Pancreas (tissue), 10 donors: ENCODE measurements at regions not wholly inside any gene's neighbourhood (a gene's known extent, or its start where the extent isn't known, plus 50 kb on each side); places are given as distances from the start of the nearest gene placed in this dataset.

ENCODE experiments used
- ATAC-seq, 4 donors: fragments of 200-7000 bp; cut with Tn5 transposase; one replicate each; pipeline versions ENCODE4 v1.8.0 to v1.9.1; 2020; ENCODE audit warnings: mild to moderate bottlenecking in 4 of 4, moderate library complexity in 4 of 4
- DNase-seq, 6 donors: peaks; one replicate each; pipeline ENCODE4 v3.0.0-alpha.2; 2020
- FAIRE-seq: peaks from 2 replicates; lab custom pipeline; 2012; peaks lifted over from hg19 to GRCh38; lab: Jason Lieb, UNC
- H3K27ac ChIP-seq, 4 donors: fragments of 200-600 bp; sonication (generic); 1 replicate in 3 of 4; 2 replicates in 1 of 4; pipeline versions ENCODE4 v1.5.0 to v1.8.0; 2020
- H3K27me3 ChIP-seq, 4 donors: fragments of 200-600 bp; one replicate each; pipeline ENCODE4 v1.8.0; 2021
- H3K36me3 ChIP-seq, 3 donors: fragments of 200-600 bp; sonication (generic) in 1 of 3; one replicate each; pipeline versions ENCODE4 v1.5.0 to v1.8.0; 2020 to 2021
- H3K4me1 ChIP-seq, 3 donors: fragments of 200-600 bp; one replicate each; pipeline ENCODE4 v1.8.0; 2021
- H3K4me3 ChIP-seq, 4 donors: fragments of 200-600 bp; sonication (generic) in 2 of 4; one replicate each; pipeline versions ENCODE4 v1.5.0 to v1.8.0; 2020 to 2021
- H3K9me3 ChIP-seq, 4 donors: fragments of 200-600 bp; one replicate each; pipeline ENCODE4 v1.8.0; 2021
- WGBS, 2 donors: extraction: QIAGEN DNeasy Blood & Tissue Kit; methylation state at CpG; one replicate each; pipeline ENCODE4 v1.1.7; 2013; 5-methylcytosine and 5-hydroxymethylcytosine counted together
- intact Hi-C, 3 donors: fragments of 100-400 bp; cut with DNase I; formaldehyde crosslinking; loops; one replicate each; pipeline versions ENCODE4 v1.11.1 to v1.14.2; 2022
- TF ChIP-seq, protein P1 (sequence below), 4 donors: fragments of 200-600 bp; sonication (generic) in 3 of 4; IDR thresholded peaks; one replicate each; pipeline versions ENCODE4 v1.5.0 to v1.8.0; 2021; ENCODE audit warnings: antibody characterized with exemption in 4 of 4
- donor health status: healthy with polysubstance abuse.
- donor health status: DM: no; HTN: no; CAD: no; lungs with moderate emphysema.
- donor health status: DM: no; HTN: no; CAD: no.
- donor health status: control.
- donor health status: control.
- donor health status: Bipolar disorder and iron deficiency.
- donor health status: DM: yes; HTN: yes; CAD: no.
- donor health status: DM: no; HTN: no; CAD: no.
- donor health status: DM: no; HTN: no; CAD: no.
- donor health status: DM: yes; HTN: yes; CAD: no.

DNA sequence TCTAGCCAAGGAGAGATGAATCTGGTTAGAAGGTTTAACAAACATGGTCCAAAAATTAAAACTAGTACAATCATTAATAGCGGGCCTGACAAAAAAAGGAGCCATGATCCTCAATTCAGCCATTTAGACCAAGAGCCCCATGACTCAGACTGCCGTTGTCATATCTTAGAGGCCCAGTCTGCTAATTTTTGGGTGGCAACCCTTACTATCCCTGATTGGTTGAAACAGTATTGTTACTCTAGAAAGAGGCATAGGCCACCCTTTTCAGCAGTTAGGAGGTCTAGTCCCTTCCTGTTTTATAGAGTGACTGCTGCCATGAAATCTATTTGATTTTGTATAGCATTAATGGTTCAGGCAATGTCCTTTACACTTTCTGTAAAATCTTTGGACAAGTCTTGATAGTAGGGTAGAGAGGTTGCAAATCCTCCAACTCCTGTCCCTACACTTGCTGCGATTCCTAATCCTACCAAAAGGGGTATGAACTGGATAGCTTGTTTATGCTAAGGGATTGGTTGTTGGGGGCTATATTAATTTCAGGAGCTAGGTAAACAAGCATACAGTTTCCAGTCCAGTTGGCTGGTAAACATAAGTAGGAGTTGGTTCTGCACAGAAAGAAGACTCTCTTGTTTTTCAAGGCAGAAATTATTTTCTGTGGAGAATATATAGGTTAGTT is 1056.3 kb upstream of the CNTN5 start:
- DNase-seq: no peak
- no peak overlapping the region for H3K27ac ChIP-seq
- TF ChIP-seq, protein P1, sequence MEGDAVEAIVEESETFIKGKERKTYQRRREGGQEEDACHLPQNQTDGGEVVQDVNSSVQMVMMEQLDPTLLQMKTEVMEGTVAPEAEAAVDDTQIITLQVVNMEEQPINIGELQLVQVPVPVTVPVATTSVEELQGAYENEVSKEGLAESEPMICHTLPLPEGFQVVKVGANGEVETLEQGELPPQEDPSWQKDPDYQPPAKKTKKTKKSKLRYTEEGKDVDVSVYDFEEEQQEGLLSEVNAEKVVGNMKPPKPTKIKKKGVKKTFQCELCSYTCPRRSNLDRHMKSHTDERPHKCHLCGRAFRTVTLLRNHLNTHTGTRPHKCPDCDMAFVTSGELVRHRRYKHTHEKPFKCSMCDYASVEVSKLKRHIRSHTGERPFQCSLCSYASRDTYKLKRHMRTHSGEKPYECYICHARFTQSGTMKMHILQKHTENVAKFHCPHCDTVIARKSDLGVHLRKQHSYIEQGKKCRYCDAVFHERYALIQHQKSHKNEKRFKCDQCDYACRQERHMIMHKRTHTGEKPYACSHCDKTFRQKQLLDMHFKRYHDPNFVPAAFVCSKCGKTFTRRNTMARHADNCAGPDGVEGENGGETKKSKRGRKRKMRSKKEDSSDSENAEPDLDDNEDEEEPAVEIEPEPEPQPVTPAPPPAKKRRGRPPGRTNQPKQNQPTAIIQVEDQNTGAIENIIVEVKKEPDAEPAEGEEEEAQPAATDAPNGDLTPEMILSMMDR (IDR thresholded peaks at IDR 0.05): no peak
- no peak for FAIRE-seq
- H3K36me3 ChIP-seq: no peaks in the 10 kb centered on the region
- 66 to 80% methylated on average over 3 of the region's 3 CpGs for WGBS, 2 donors
- no peak overlapping the region for H3K4me3 ChIP-seq
- intact Hi-C loops: no loop called here
- no peaks in the 10 kb centered on the region for H3K9me3 ChIP-seq
- no peak for ATAC-seq
- H3K4me1 ChIP-seq: no peaks in the 10 kb centered on the region
- H3K27me3 ChIP-seq: no peaks in the 10 kb centered on the region

DNA sequence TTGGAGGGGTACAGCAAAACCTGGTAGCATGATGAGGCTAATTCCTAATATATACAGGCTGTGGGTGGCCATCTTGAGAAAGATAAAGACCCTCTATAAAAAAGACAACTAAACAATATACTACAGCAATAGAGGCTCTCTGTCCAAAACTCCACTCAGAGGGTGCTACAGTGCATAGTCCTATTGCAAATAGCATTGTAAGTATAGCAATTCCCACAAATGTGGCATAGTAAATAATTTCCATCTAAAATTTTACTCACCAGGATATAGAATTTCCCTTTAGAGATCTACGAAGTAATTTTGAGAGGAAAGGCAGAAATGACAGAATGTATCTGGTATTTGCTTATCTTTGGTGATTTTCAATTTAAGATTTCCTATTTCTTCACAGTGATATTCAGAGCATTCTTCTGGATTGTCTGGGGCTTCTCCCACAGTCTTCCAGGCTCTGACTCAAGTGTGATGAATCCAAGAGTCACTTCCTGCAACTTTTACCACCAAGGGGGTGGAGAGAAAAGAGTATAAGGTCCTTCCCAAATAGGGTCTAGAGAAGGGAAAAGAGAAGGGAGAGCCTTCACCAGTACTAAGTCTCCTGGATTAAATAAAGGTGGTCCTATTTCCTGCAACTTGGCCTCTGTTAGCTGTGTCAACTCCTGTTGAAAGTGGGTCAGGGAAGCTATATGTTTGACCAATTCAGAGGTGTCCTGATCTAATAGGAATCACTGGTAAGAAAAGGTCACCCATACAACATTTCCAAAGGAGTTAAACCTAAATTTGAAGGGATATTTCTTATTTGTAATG is 1054.7 kb upstream of the CNTN5 start:
- Histone ChIP-seq H3K27ac (no peak overlapping the region), H3K27me3 (no peaks in the 10 kb centered on the region), H3K4me1 (no peaks in the 10 kb centered on the region), H3K9me3 (no peaks in the 10 kb centered on the region), H3K36me3 (no peaks in the 10 kb centered on the region), H3K4me3 (no peak overlapping the region)
- WGBS, 2 donors: 51 to 65% methylated on average over 1 of the region's 1 CpG
- TF ChIP-seq, protein P1 (IDR thresholded peaks at IDR 0.05): no peak
- ATAC-seq (peak in 2 of 4 donors; percentile 38 to 46), DNase-seq (no peak), FAIRE-seq (no peak)
- intact Hi-C loops: no loop called here

DNA sequence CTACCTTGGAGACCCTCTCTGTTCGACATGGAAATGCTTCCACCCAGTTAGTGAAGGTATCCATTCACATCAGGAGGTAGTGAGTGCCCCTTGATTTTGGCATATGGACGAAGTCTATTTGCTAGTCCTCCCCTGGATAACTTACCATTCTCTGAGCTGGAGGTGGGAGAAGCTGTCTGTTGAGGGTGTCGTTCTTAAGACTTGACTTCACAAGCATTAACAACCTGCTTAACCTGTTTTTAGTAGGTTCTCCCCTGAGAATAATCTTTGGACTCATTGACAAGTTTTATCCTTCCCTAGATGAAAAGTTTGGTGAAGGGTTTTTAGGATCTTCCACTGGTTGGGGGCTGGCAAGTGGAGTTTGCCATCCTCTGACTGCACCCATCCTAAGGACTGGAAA is 1053.8 kb upstream of the CNTN5 start:
- TF ChIP-seq, protein P1 (IDR thresholded peaks at IDR 0.05): no peak
- Histone ChIP-seq H3K27me3 (no peaks in the 10 kb centered on the region), H3K4me3 (no peak overlapping the region), H3K4me1 (no peaks in the 10 kb centered on the region), H3K27ac (no peak overlapping the region), H3K36me3 (no peaks in the 10 kb centered on the region), H3K9me3 (no peaks in the 10 kb centered on the region)
- no peak for DNase-seq
- intact Hi-C loops: no loop called here
- WGBS, 2 donors: 38 to 49% methylated on average over 3 of the region's 3 CpGs
- no peak for ATAC-seq
- FAIRE-seq: no peak

DNA sequence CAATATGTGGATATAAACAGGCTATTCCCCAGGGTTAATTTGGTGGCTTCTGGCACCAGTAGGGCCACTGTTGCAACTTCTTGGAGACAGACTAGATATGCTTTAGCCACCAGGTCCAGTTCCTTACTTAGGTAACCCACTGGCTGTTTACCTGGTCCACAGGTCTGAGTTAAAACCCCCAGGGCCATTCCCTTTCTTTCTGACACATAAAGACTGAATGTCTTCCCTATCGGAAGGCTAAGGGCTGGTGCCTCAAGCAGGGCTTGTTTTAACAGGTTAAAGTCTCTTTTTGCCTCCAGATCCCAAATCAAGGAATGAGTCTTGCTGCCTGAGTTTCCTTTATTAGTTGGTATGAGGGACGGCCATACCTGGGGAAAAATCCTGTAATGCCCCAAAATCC is 1052.7 kb upstream of the CNTN5 start:
- no peak for ATAC-seq
- TF ChIP-seq, protein P1 (IDR thresholded peaks at IDR 0.05): no peak

DNA sequence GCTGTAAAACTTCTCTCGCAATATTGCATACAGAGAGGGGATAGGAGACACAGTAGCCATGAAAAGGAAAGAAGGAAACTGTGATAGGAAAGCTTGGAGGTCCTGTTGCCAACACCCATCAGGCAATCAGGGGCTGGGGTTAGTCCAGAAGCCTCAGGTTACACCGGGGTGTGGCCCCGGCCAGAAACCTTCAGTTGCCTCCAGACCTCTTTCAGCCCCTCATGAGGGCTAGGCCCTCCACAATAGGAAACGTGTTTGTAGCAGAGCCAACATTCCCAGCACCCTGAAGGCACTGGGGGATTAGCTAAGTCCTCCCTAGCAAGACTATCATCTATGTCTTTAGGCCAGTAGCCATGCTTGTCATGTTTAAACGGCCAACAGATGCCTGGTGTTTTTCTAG is 1048.0 kb upstream of the CNTN5 start:
- ATAC-seq (no peak), FAIRE-seq (no peak)
- WGBS, 2 donors: 51 to 67% methylated on average over 5 of the region's 5 CpGs

More for the DNA sequence above, 1052.7 kb upstream of the CNTN5 start:
- no peak for DNase-seq
- FAIRE-seq: no peak
- intact Hi-C loops: no loop called here
- Histone ChIP-seq H3K27me3 (no peaks in the 10 kb centered on the region), H3K4me1 (no peaks in the 10 kb centered on the region), H3K4me3 (no peak overlapping the region), H3K36me3 (no peaks in the 10 kb centered on the region), H3K27ac (no peak overlapping the region), H3K9me3 (no peaks in the 10 kb centered on the region)
- 60 to 64% methylated on average over 2 of the region's 2 CpGs for WGBS, 2 donors

More for the DNA sequence above, 1048.0 kb upstream of the CNTN5 start:
- H3K27me3 ChIP-seq: no peaks in the 10 kb centered on the region
- TF ChIP-seq, protein P1 (IDR thresholded peaks at IDR 0.05): no peak
- DNase-seq: no peak
- no peaks in the 10 kb centered on the region for H3K36me3 ChIP-seq
- H3K4me3 ChIP-seq: no peak overlapping the region
- H3K4me1 ChIP-seq: no peaks in the 10 kb centered on the region
- no peaks in the 10 kb centered on the region for H3K9me3 ChIP-seq
- intact Hi-C loops: no loop called here
- H3K27ac ChIP-seq: no peak overlapping the region
